ENCODE measurements at regions not wholly inside any gene's neighbourhood (a gene's known extent, or its start where the extent isn't known, plus 50 kb on each side); places are given as distances from the start of the nearest gene placed in this dataset.

DNA sequence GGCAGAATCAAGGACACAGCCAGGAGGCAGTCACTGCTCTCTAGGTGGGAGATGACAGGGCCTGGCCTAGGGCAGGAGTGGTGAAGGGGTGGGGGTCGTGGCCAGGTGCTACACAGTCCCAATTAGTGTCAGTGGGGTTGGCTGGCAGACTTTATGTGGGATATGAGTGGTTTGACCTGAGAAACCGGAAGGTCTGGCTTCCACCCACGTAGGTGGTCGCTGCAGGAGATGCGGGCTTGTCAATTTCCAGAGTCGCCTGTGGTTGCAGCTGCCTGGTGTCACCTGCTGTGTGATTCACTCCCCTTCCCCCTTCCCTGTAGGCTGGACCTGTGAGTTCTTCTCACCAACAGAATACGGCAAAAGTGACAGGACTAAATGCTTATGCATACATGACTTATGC is 124.3 kb downstream of the KLF6 start:
- Mint-ChIP-seq H3K27me3 (ENCODE audit: unreplicated experiment) (no peaks in the 10 kb centered on the region), H3K36me3 (ENCODE audit: unreplicated experiment) (no peaks in the 10 kb centered on the region), H3K4me1 (ENCODE audit: unreplicated experiment) (no peaks in the 10 kb centered on the region), H3K4me3 (ENCODE audit: unreplicated experiment) (no peak overlapping the region), H3K9me3 (ENCODE audit: unreplicated experiment) (no peaks in the 10 kb centered on the region), H3K27ac (ENCODE audit: unreplicated experiment) (no peak overlapping the region)
- DNase-seq (ENCODE audit: extremely low spot score, unreplicated experiment), result no peak
- TF ChIP-seq, protein P1, sequence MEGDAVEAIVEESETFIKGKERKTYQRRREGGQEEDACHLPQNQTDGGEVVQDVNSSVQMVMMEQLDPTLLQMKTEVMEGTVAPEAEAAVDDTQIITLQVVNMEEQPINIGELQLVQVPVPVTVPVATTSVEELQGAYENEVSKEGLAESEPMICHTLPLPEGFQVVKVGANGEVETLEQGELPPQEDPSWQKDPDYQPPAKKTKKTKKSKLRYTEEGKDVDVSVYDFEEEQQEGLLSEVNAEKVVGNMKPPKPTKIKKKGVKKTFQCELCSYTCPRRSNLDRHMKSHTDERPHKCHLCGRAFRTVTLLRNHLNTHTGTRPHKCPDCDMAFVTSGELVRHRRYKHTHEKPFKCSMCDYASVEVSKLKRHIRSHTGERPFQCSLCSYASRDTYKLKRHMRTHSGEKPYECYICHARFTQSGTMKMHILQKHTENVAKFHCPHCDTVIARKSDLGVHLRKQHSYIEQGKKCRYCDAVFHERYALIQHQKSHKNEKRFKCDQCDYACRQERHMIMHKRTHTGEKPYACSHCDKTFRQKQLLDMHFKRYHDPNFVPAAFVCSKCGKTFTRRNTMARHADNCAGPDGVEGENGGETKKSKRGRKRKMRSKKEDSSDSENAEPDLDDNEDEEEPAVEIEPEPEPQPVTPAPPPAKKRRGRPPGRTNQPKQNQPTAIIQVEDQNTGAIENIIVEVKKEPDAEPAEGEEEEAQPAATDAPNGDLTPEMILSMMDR (IDR thresholded peaks at IDR 0.05), result no peak

DNA sequence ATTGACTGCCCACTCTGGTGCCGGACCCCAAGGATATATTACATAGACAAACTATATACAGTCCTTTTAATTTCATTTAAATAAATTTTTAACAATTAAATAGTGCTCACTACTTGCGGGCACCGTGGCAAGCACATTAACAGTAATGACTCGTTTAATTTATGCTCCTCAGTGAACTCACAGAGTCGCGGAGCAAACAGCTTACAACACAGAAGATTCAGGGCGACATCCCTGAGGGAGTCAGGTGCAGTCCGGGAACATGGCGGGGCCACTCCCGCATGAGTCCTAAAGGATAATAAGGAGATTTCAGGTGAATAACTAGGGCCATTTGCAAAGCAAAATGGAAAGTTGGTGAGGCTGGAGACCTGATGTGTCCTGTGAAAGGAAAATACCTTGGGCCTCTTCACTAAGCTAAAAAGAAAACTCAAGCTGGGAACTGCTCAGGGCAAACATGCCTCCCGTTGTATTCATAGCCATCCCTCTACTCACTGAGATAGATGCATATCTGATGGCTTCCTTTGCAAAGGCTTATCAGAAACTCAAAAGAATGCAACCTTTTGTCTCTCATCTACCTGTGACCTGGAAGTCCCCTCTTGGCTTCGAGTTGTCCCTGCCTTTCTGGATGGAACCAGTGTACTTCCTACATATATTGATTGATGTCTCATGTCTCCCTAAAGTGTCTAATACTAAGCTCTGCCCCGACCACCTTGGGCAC is 125.6 kb downstream of the KLF6 start:
- peaks cover 3% of the 10 kb centered on the region for H3K4me1 Mint-ChIP-seq (ENCODE audit: unreplicated experiment)
- DNase-seq (ENCODE audit: extremely low spot score, unreplicated experiment), result no peak
- H3K27ac Mint-ChIP-seq (ENCODE audit: unreplicated experiment), result no peak overlapping the region
- H3K27me3 Mint-ChIP-seq (ENCODE audit: unreplicated experiment), result no peaks in the 10 kb centered on the region
- TF ChIP-seq, protein P1 (IDR thresholded peaks at IDR 0.05), result no peak
- no peaks in the 10 kb centered on the region for H3K36me3 Mint-ChIP-seq (ENCODE audit: unreplicated experiment)
- H3K4me3 Mint-ChIP-seq (ENCODE audit: unreplicated experiment), result no peak overlapping the region
- H3K9me3 Mint-ChIP-seq (ENCODE audit: unreplicated experiment), result no peaks in the 10 kb centered on the region

DNA sequence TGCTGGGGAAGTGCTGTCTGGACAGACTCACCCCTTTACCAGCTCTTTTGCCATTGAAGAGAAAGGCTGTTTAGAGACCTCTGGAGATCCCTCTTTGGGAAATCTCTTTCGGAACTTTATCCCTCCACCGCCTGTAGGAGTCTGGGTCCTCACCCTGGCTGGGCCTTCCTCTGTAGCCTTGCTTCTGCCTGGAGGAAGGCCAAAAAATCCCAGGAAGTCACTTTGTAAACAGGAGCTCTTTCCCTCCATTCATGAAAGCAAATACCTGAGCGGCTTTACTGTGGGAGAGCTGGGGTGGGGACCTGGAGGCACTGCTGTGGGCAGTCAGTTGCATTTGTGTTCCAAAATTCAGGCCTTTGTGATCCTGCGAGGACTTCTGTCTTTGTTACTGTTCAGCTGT is 126.2 kb downstream of the KLF6 start:
- Mint-ChIP-seq H3K36me3 (ENCODE audit: unreplicated experiment) (no peaks in the 10 kb centered on the region), H3K27ac (ENCODE audit: unreplicated experiment) (no peak overlapping the region), H3K4me1 (ENCODE audit: unreplicated experiment) (peaks cover 4% of the 10 kb centered on the region), H3K9me3 (ENCODE audit: unreplicated experiment) (no peaks in the 10 kb centered on the region), H3K4me3 (ENCODE audit: unreplicated experiment) (no peak overlapping the region), H3K27me3 (ENCODE audit: unreplicated experiment) (no peaks in the 10 kb centered on the region)
- no peak for DNase-seq (ENCODE audit: extremely low spot score, unreplicated experiment)
- TF ChIP-seq, protein P1 (IDR thresholded peaks at IDR 0.05), result no peak

DNA sequence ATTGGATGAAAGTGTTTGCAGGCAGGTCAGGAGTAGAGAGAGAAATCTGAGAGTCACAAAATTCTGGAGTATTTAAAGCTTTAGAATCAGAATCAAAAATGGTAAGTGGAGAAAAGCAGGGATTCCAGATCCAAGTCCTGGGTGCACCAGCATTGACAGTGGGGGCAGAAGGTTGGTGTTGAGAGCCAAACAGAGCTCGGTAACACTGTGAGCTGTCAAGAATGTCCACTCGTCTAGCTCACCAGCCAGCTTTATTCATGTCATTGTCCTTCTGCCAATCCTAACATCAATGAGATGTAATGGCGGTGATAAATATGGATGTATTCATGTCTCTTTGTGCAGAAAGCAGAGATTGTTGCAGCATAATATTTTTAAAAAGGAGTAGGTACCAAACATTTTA is 128.8 kb downstream of the KLF6 start:
- Mint-ChIP-seq H3K36me3 (ENCODE audit: unreplicated experiment) (no peaks in the 10 kb centered on the region), H3K27me3 (ENCODE audit: unreplicated experiment) (no peaks in the 10 kb centered on the region), H3K4me1 (ENCODE audit: unreplicated experiment) (peaks cover 4% of the 10 kb centered on the region), H3K27ac (ENCODE audit: unreplicated experiment) (no peak overlapping the region), H3K9me3 (ENCODE audit: unreplicated experiment) (no peaks in the 10 kb centered on the region), H3K4me3 (ENCODE audit: unreplicated experiment) (no peak overlapping the region)
- TF ChIP-seq, protein P1 (IDR thresholded peaks at IDR 0.05), result no peak
- DNase-seq (ENCODE audit: extremely low spot score, unreplicated experiment), result no peak

DNA sequence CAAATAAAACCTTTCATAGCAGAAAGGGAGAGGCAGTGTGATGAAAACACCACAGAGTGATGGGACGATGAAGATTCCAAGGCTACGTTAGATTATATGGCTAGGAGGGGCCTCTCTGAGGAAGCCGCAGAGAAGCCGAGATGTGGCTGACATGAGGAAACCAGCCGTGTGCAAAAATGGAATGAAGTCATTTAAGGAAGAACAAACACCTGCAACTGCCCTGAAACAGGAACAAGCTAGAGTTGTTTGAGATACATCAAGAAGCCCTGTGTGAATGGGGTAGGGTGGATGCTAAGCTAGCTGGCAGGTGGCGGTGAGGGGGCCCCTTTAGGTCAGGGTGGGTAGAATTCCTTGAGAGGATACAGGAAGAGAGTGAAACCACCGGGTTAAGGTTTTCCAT is 129.5 kb downstream of the KLF6 start:
- DNase-seq (ENCODE audit: extremely low spot score, unreplicated experiment), result no peak
- H3K4me3 Mint-ChIP-seq (ENCODE audit: unreplicated experiment), result no peak overlapping the region
- no peaks in the 10 kb centered on the region for H3K36me3 Mint-ChIP-seq (ENCODE audit: unreplicated experiment)
- H3K4me1 Mint-ChIP-seq (ENCODE audit: unreplicated experiment), result peaks cover 4% of the 10 kb centered on the region
- no peaks in the 10 kb centered on the region for H3K9me3 Mint-ChIP-seq (ENCODE audit: unreplicated experiment)
- H3K27me3 Mint-ChIP-seq (ENCODE audit: unreplicated experiment), result no peaks in the 10 kb centered on the region
- H3K27ac Mint-ChIP-seq (ENCODE audit: unreplicated experiment), result no peak overlapping the region
- TF ChIP-seq, protein P1 (IDR thresholded peaks at IDR 0.05), result no peak

All from osteocyte (in vitro differentiated cells).